ENCODE measurements at regions not wholly inside any gene's neighbourhood (a gene's known extent, or its start where the extent isn't known, plus 50 kb on each side); places are given as distances from the start of the nearest gene placed in this dataset.

DNA sequence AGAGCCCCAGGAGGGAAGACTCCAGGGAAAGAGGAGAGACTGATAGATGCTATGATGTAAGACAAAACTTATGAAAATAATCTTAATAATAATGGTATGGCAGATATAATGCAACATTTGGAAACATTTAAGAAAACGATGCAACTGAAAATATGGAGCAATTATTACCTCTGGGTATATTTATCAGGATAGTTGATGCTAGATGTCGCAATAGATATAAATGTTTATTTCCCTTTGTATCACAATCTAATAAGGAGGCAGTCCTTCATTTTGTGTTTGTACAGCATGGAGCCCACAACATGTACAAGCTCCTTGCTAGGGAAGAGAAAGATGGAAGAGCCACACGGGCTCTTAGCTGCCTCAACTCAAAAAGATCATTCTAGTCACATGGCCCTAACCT lies 101.1 kb upstream of the TMEM132E start:
- TF ChIP-seq FOXM1 (IDR thresholded peaks at IDR 0.05; ENCODE audit: borderline replicate concordance) (no peak), SP1 (IDR thresholded peaks at IDR 0.05) (no peak), HDGF (IDR thresholded peaks at IDR 0.05; ENCODE audit: borderline replicate concordance) (no peak), TARDBP (IDR thresholded peaks at IDR 0.05) (no peak), FOXK2 (IDR thresholded peaks at IDR 0.05) (no peak), FOXA1 (IDR thresholded peaks at IDR 0.05) (no peak), BHLHE40 (IDR thresholded peaks at IDR 0.05; ENCODE audit: borderline replicate concordance) (no peak)

Data from HEK293T (cell line).